Gastroesophageal sphincter (tissue), 4 donors: ENCODE measurements at regions not wholly inside any gene's neighbourhood (a gene's known extent, or its start where the extent isn't known, plus 50 kb on each side); places are given as distances from the start of the nearest gene placed in this dataset.

ENCODE experiments used
- ATAC-seq: fragments of 150-250 bp; one replicate; pipeline ENCODE4 v1.9.1; 2016; ENCODE audit warnings: mild to moderate bottlenecking, moderate library complexity
- H3K27ac ChIP-seq, 4 donors: fragments of 200-600 bp; sonication (generic) in 3 of 4; 1 replicate in 3 of 4; 2 replicates in 1 of 4; pipeline ENCODE4 v1.5.1; 2016 to 2019
- H3K27me3 ChIP-seq: fragments of 200-600 bp; sonication (generic); one replicate; pipeline ENCODE4 v1.5.1; 2019
- H3K36me3 ChIP-seq, 2 donors: fragments of 200-600 bp; sonication (generic); one replicate each; pipeline ENCODE4 v1.5.1; 2019; ENCODE audit warnings: control low read depth in 1 of 2
- H3K4me1 ChIP-seq, 3 donors: fragments of 200-600 bp; sonication (generic); 1 replicate in 2 of 3; 2 replicates in 1 of 3; pipeline ENCODE4 v1.5.1; 2016 to 2019; ENCODE audit warnings: control low read depth in 2 of 3
- H3K4me3 ChIP-seq, 2 donors: fragments of 200-600 bp; sonication (generic); one replicate each; pipeline ENCODE4 v1.5.1; 2019; ENCODE audit warnings: mild to moderate bottlenecking in 1 of 2, moderate library complexity in 1 of 2
- H3K9me3 ChIP-seq, 3 donors: fragments of 200-600 bp; sonication (generic); one replicate each; pipeline ENCODE4 v1.5.1; 2017 to 2019; ENCODE audit warnings: control low read depth in 2 of 3
- EP300 ChIP-seq: sonication (generic); formaldehyde crosslinking; IDR thresholded peaks from one replicate; pipeline ENCODE4 v1.6.1; 2017; ENCODE audit warnings: antibody characterized with exemption, mild to moderate bottlenecking
- POLR2A ChIP-seq, 2 donors: fragments of 450-650 bp; IDR thresholded peaks; one replicate each; pipeline ENCODE4 v1.6.1; 2017; ENCODE audit warnings: antibody characterized with exemption in 2 of 2, mild to moderate bottlenecking in 2 of 2, moderate library complexity in 1 of 2
- POLR2AphosphoS5 ChIP-seq: sonication (generic); formaldehyde crosslinking; IDR thresholded peaks from one replicate; pipeline ENCODE4 v1.6.1; 2017; ENCODE audit warnings: antibody characterized with exemption
- WGBS, 2 donors: methylation state at CpG; one replicate each; pipeline ENCODE4 v1.1.5; 2018; ENCODE audit warnings: low coverage in 1 of 2; 5-methylcytosine and 5-hydroxymethylcytosine counted together
- TF ChIP-seq, protein P1 (sequence below), 4 experiments: fragments of 200-600 bp in 2 of 4; fragments of 450-650 bp in 2 of 4; sonication (generic) in 1 of 4; IDR thresholded peaks; one replicate each; pipeline ENCODE4 v1.5.1; 2017 to 2019; ENCODE audit warnings: antibody characterized with exemption in 4 of 4, mild to moderate bottlenecking in 2 of 4, moderate library complexity in 2 of 4

GRCh38 chr4:25592736-25593135 lies 62.9 kb upstream of the SLC34A2 start:
- Histone ChIP-seq H3K4me3 (no peak overlapping the region), H3K4me1 (no peaks in the 10 kb centered on the region), H3K9me3 (peaks cover 0 to 23% (median 0%) of the 10 kb centered on the region in 3 donors), H3K36me3 (no peaks in the 10 kb centered on the region), H3K27me3 (no peaks in the 10 kb centered on the region), H3K27ac (no peak overlapping the region)
- TF ChIP-seq, protein P1, sequence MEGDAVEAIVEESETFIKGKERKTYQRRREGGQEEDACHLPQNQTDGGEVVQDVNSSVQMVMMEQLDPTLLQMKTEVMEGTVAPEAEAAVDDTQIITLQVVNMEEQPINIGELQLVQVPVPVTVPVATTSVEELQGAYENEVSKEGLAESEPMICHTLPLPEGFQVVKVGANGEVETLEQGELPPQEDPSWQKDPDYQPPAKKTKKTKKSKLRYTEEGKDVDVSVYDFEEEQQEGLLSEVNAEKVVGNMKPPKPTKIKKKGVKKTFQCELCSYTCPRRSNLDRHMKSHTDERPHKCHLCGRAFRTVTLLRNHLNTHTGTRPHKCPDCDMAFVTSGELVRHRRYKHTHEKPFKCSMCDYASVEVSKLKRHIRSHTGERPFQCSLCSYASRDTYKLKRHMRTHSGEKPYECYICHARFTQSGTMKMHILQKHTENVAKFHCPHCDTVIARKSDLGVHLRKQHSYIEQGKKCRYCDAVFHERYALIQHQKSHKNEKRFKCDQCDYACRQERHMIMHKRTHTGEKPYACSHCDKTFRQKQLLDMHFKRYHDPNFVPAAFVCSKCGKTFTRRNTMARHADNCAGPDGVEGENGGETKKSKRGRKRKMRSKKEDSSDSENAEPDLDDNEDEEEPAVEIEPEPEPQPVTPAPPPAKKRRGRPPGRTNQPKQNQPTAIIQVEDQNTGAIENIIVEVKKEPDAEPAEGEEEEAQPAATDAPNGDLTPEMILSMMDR (IDR thresholded peaks at IDR 0.05) = no peak
- no peak for TF ChIP-seq POLR2A (IDR thresholded peaks at IDR 0.05)
- no peak for TF ChIP-seq POLR2AphosphoS5
- TF ChIP-seq EP300 = no peak
- 56 to 59% methylated on average over 5 of the region's 5 CpGs for WGBS, 2 donors
- ATAC-seq = no peak
